SIG-M5 treated with dmso at 0.1 percent for 504 hours (cell line): ENCODE measurements at regions not wholly inside any gene's neighbourhood (a gene's known extent, or its start where the extent isn't known, plus 50 kb on each side); places are given as distances from the start of the nearest gene placed in this dataset.
"Not testable (repeated sequence)": the region's sequence is repeated elsewhere in the genome, so short reads cannot be mapped to it uniquely, and the experiment has no call there.

ENCODE experiments used
- DNase-seq: peaks from one replicate; lab custom pipeline; 2025; ENCODE audit not compliant: unreplicated experiment; lab: John Stamatoyannopoulos, UW

DNA sequence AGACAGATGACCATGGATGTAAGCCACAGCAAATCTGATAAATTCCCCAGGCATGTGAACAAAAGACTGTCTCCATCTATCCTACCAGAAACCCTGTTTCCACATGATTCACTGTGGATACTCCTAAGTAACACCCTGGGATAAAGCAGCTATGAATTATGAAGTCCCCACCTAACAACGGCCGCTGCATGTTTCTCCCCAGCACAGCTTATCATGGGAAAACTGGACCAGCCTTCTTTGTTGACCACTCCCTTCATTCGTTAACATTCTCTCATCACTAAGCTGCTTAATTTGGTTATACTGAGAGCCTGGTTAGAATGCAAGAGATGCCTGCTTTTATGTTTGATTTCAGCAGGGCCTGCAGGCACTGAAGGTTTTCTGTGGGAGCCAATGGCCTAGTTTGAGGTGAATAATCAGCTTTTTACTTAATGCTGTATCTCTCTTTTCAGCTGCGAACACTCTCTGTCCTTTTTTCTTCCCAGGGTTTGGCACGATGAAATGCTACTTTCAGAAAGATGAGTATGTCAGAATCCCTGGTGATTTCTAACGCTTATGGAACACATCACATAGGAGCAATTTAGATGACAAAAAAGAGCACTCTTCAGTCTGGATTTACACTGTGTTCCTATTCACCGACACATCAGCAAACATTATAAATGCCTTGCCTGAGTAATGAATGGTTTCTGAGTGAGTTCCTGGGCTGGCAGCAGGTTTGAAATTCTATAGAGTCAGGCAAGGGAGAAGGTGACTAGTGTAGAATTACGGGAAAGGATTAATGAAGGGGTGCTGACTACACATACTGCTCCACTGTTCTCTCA, 318.4 kb upstream of the ZNF608 start:
- no peak for DNase-seq

DNA sequence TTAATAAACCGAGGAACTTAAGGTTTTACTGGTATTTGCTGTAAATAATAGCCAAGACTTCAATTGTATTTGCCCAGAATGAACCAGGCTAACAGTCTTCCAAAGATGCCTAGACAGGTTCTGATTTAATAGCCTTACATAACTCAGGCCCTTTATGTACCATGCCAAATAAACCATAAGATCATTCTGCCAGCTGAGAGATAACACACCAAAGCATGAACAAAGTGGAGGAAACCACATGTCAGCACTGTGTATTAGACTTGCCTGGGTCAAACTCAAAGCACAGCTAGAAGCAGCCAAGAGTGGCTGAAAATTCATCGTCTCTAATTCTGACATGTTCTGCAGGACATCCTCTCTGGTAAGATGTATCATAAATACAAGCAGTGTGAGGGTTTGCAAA, 319.3 kb upstream of the ZNF608 start:
- DNase-seq = no peak

DNA sequence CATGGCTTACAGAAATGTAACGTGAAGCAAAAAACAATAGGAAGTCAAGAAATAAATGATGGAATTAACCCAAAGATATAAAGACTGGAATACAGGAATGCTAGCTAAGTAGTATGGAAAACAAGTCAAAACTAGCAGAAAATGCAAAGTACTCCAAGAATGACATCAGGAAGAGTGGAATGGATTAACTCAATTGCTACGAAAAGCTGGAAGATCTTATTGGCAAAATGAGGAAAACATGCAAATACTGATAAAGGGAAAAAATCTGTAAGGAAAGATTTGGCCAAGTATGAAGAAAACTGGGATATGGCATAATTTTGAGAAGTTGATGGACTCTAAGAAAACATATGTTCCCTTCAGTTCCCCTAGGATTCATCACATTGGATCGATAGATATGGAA, 324.5 kb upstream of the ZNF608 start:
- DNase-seq = no peak

DNA sequence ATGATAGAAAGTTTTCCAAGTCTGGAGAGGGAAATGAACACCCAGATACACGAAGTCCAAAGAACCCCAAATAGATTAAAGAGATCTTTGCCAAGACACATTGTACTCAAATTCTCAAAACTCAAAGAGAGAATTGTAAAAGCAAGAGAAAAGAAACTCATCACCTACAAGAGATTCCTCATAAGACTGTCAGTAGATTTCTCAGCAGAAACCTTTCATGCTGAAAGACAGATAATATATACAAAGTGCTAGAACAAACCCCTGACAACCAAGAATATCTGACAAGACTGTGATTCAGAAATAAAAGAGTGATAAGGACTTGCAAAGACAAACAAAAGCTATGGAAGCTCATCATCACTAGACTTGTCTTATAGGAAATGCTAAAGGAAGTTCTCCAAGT, 326.7 kb upstream of the ZNF608 start:
- no peak for DNase-seq

DNA sequence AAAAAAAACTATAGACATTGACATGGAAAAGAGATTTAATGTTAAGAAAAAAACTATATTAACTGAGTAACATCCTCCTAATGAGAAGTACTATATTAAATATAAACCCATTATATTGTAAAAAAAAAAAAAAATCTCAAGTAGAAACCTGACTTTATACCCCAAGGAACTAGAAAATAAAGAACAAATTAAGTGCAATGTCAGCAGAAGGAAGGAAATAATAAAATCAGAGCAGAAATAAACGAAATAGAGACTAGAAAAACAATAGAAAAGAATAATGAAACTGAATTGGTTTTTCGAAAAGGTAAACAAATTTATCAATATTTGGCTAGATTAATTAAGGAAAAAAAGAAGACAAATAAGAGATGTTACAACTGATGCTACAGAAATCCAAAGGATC, 329.1 kb upstream of the ZNF608 start:
- no peak for DNase-seq

DNA sequence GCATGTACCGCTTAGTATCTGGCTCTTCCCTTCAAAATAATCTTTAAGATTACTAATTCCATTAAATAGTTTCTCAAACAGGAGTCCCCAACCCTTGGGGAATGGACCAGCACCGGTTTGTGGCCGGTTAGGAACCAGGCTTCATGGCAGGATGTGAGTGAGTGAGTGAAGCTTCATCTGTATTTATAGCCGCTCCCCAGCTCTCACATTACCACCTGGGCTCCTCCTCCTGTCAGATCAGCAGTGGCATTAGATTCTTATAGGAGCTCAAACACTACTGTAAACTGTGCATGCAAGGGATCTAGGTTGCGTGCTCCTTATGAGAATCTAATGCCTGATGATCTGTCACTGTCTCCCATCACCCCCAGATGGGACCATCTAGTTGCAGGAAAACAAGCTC, 332.6 kb upstream of the ZNF608 start:
- DNase-seq = not testable (repeated sequence)

DNA sequence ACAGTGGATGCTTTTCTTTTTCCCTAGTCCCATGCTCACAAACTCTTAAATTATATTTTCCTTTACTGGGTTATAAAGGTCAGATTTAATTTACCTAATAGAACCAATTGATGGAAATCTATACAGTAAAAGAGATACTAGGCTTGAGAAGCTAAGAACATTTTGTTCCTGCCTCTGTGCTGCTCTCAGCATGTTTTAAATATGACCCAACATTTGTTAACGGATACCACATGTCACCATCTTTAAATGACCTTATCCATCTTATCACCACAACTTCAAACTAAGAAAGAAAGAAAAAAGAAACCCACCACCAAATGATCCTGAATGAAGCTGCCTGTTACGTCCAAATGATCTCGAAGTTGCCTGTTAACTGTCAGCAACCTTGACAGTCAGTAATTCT, 334.7 kb upstream of the ZNF608 start:
- DNase-seq = no peak

DNA sequence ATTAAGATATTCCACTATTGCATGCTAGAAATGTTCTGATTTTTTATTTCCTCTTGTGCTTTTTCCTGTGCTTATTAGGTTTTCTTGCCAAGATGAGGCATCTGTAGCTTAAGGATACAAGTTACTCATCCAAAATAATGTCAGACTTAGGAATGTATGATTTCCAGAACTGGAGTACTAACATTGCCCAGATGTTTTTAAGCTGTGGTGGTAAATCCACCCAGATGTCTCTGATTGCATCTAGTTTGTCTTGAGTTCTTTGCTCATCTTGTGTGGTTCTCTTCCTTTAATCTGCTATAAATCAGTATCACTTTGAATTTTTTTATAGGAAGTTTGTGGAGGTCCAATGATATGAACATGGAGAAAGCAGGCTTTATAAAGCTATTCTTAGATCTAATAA, 337.5 kb upstream of the ZNF608 start:
- no peak for DNase-seq

DNA sequence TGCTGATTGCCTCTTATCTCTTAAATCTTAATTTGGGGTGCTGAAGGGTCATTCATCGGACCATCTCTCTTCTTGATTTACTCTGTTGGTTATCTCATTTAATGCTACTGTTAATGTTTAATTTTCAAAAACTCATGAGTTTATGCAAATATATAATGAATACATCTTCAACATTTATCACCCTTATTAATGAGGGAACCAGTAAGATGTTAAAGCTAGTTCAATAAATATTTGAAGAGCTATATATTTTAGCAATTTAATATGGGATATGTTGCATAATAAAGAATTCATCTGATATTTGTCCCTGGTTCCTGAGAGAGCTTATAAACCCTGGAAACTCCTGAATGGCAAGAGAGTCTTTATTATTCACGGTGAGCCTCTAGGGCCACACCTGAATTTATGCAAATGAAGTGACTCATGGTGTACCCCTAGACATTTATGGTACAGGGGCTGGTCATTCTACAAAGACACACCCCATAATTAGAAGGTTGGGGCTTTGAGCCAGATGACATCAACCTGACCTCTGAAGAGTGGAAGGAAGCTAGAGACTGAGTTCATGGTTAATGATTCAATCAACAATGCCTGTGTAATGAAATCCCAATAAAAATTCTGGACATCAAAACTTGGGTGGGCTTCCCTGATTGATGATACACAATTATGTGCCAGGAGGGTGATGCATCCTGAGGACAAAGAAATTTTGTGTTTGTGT, 339.5 kb upstream of the ZNF608 start:
- DNase-seq = no peak

DNA sequence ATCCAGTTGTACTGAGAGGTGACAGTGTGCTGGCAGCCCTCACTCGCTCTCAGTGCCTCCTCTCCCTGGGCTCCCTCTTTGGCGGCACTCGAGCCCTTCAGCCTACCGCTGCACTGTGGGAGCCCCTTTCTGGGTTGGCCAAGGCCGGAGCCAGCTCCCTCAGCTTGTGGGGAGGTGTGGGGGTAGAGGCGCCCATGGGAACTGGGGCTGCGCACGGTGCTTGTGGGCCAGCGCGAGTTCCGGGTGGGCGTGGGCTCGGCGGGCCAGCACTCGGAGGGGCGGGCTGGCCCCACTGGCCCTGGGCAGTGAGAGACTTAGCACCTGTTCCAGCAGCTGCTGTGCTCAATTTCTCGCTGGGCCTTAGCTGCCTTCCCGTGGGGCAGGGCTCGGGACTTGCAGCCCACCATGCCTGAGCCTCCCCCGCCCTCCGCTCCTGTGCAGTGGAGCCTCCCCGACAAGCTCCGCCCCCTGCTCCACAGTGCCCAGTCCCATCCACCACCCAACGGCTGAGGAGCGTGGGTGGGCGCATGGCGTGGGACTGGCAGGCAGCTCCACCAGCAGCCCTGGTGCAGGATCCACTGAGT, 342.2 kb upstream of the ZNF608 start:
- no peak for DNase-seq

DNA sequence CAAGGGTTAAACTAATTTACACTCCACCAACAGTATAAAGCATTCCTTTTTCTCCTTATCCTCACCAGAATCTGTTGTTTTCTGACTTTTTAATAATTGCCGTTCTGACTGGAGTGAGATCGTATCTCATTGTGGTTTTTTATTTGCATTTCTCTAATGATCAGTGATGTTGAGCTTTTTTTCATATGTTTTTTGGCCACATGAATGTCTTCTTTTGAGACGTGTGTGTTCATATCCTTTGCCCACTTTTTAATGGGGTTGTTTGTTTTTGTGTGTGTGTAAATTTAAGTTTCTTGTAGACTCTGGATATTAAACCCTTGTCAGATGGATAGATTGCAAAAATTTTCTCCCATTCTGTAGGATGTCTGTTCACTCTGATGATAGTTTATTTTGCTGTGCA, 345.7 kb upstream of the ZNF608 start:
- not testable (repeated sequence) for DNase-seq

DNA sequence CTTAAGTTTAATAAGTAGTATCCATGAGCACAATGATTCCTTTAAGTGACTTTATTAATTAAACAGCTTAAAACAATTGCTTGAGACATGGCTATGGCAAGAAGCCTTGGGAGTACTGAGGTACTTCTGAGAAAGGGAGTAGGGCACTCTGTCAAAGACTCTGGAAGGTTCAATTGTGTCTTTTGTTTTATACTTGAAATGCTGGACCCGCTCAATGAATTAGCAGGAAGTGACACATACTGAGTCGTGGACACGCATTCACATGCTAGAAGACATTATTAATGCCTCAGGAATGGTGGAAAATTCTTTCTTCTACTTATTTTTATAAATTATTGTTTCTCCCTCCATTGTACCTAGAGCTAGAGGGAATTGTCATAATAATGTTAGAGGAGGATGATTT, 347.3 kb upstream of the ZNF608 start:
- no peak for DNase-seq

DNA sequence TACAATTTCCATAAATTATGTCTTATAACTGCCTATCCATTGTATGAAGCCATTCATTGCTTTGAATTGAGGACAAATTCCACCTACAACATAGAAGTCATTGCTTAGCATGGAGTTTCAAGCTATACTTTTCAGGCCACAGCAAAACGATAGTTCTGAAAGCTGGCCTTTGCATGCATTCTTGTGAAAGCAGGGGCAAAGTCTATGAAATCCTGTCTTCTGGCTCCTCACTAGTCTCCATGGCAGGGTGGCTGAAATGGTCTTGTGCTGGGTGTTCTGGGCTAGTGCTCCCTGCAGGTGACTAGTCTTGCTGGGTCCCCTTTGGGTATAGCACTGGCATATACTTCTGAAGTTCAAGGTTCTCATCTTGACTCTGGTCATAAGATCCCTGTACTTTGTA, 353.9 kb upstream of the ZNF608 start:
- no peak for DNase-seq

DNA sequence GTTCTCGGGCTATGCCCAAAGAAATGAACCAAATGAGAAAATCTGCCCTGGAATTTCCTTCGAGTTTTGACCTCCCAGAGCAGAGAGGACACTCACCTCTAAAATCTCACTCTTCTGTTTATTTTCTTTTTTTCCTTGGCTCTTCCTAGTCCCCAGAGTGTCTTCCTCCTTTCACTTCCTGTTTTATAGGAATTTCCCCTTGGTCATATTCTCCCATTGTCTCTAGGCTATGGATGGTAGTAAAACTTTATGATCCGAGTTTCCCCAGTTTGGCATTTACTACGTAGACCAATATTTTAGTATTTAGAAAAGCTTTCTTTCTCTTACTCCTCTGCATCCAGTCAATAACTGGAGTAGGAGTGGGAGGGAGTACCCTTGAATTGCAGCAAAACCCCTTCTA, 354.5 kb upstream of the ZNF608 start:
- no peak for DNase-seq

DNA sequence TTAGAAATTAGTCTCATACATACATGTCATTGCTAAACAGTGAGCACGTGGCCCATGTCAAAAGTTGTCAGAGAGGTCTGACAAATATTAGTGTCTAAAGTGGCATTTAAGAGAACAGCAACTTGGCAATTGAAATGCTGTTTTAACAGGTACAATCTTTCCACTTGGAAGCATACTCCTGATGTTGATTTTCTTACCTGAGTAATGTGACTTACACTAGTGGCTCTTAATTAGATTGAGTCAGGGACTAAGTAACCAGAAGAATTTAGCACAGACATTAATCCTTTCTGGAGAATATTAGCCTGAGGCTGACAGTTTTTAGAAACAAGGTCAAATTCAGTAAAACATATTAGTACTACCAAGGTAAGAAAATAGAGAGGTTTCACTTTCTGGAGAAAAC, 357.0 kb upstream of the ZNF608 start:
- no peak for DNase-seq

DNA sequence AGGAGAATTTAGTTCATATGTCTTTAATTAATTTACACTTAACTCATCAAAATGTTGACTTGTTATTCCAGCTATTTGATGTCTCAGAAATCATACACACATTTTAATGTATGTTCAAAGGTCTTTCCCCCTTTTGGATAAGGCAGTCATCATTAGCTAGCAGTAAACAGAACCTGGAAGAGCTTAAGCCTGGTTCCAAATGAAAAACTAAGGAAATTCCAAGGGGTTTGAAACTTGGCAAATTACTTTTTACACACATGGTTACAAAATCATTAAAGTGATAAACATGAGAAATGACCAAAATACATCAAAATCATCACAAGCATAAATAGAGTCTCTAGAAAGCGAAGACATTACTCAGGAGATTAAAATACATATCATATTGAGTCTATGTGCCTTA, 359.8 kb upstream of the ZNF608 start:
- no peak for DNase-seq

DNA sequence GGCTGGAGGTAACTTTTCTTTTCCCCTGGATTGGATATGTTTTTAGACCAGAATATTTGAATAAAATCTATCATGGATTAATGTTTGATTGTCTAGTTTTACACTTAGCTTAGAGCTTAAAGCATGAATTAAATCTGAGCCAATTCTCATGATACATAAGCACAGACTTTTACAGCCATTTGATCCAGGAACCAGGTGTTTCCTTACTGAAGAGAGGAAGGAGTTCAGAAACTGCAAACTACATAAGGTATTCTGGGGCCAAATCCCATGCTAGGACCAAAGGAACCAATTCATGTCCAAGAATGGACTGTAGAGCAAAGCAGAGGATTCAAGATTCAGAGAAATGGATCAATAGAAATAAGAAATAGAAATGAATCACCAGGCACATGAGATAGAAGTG, 360.4 kb upstream of the ZNF608 start:
- DNase-seq = no peak

DNA sequence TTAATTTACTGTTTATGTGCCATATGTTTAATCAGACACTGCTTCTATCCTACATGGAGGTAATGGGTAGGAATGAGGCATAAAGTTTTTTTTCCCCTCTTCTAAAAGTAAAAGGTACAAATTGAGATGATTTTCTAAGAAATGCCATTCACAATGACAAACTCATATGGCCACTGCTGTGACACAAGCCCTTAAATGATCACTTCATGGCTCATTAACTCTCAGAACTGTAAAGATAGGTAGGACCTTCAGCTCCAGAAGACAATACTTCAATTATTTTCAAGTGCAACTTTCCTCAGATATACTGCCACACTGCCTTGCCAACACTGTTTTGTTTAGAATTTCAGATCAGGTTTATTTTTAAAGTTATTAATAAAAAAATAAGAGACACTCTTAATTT, 362.9 kb upstream of the ZNF608 start:
- DNase-seq = no peak

DNA sequence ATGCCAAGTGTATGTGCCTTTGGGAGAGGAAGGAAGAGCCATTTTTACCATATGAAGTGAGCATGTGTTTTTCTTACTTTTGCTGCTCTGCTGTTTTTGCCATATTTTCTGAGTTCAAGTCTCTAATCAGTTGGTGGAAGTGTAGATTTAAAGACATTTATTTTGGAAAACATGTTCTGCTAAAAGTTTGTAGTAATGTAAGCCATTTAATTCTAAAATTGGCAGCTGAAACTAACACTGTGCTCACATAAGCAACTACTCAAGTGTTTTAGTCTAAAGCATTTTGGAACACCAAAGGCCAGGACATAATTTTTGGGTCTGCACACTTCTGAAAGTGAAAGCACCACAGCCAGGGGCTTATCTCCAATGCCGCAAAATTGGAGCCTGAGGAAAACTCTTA, 363.4 kb upstream of the ZNF608 start:
- DNase-seq = no peak

DNA sequence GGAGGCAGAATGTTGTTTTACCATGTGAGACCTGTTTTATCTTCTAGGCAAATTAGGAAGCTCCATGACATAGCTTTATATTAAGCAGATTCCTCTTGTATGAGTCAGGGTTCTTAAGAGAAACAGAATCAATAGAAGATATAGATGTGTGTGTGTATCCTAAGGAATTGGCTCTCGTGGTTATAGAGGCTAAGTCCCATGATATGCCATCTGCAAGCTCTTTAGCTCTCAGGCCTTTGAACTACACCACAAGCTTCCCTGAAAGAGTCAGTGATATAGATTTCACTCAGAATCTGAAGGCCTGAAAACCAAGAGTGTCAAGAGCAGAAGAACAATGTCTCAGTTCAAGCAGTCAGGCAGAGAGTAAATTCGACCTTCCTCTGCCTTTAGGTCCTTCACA, 365.8 kb upstream of the ZNF608 start:
- no peak for DNase-seq

DNA sequence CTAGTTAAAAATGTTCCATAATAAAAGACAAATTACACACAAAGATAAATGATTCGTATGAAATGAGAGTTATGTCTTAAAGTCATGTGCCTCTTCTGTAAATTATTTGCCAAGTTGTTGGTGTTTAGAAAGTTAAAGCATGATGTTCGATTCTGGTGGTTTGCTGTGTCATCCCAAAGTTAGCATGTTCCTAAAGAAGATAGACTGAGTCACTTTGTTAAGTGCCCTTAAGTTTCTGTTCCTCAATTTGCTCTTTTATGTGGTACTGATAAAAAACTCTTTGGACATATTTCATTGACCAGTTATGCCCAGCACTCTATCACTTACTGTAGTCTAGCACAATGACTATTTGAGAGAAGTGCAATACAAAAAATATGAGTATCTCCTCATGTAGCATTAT, 366.9 kb upstream of the ZNF608 start:
- DNase-seq = peak; percentile 7

DNA sequence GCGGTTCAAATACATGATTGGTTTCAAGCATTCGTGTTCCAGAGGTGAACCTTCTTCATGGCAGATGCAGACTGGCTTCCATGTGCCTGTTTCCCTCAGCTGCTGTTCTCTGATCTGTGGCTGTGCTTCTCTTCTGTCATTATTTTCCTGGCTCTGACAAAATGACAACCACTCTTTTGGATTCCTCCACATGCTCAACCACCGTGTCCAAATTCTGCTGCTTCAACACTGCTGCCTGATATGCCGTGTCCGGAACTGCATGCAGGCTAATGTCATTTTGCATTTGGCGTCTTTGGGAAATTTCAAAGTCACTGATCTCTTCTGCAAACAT, 368.7 kb upstream of the ZNF608 start:
- DNase-seq = no peak

DNA sequence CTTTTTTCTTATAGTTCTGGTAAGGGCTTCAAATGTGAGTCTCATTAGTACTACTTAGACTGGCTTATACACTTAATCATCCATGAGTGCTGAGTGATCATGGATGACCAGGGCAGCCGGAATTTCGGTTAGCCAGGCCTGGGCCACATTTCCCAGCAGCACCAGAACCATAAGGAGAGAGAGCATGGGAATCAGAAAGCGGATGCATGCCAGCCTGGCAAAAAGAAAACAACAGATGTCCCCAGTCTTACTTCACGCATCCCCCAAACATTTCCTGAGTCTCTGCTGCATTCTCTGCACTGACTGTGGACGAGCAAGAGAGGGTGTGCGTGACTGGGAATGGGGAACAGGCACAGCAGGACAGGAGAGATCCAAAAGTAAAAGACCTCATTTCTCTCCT, 371.1 kb upstream of the ZNF608 start:
- no peak for DNase-seq
